ENCODE measurements at regions not wholly inside any gene's neighbourhood (a gene's known extent, or its start where the extent isn't known, plus 50 kb on each side); places are given as distances from the start of the nearest gene placed in this dataset.

GRCh38 chr7:54831644-54832095 is 72.7 kb upstream of the SEC61G start (continued):
- no peak for TF ChIP-seq HSF1 (IDR thresholded peaks at IDR 0.05; ENCODE audit: low read depth, low read length)
- TF ChIP-seq PRDM15 (CRISPR knock-in tag; IDR thresholded peaks at IDR 0.05): no peak
- no peak for TF ChIP-seq CBX3 (IDR thresholded peaks at IDR 0.05; ENCODE audit: borderline replicate concordance, low read depth)
- TF ChIP-seq STAT3 (IDR thresholded peaks at IDR 0.05; ENCODE audit: low read depth, low read length): no peak
- no peak for TF ChIP-seq NFIC (IDR thresholded peaks at IDR 0.05; ENCODE audit: low read depth, low read length)
- TF ChIP-seq CEBPZ (IDR thresholded peaks at IDR 0.05; ENCODE audit: low read depth, low read length): no peak
- no peak for TF ChIP-seq CREM (IDR thresholded peaks at IDR 0.05; ENCODE audit: low read depth)
